ENCODE measurements at regions not wholly inside any gene's neighbourhood (a gene's known extent, or its start where the extent isn't known, plus 50 kb on each side); places are given as distances from the start of the nearest gene placed in this dataset.

- no peak for TF ChIP-seq CTCF (optimal IDR thresholded peaks at IDR 0.05 in 1 of 3, IDR thresholded peaks at IDR 0.05 in 1 of 3, conservative IDR thresholded peaks at IDR 0.05 in 1 of 3; ENCODE audit: extremely low read depth in 1 of 3, insufficient read depth in 2 of 3, low read length in 3 of 3)
- TF ChIP-seq EZH2 (IDR thresholded peaks at IDR 0.05; ENCODE audit: low read length) = no peak
Observed at GRCh38 chr2:126822921-126823320, 75.8 kb upstream of the TEX51 start.

Measured in keratinocyte (primary cell).